ENCODE measurements at regions not wholly inside any gene's neighbourhood (a gene's known extent, or its start where the extent isn't known, plus 50 kb on each side); places are given as distances from the start of the nearest gene placed in this dataset.

DNA sequence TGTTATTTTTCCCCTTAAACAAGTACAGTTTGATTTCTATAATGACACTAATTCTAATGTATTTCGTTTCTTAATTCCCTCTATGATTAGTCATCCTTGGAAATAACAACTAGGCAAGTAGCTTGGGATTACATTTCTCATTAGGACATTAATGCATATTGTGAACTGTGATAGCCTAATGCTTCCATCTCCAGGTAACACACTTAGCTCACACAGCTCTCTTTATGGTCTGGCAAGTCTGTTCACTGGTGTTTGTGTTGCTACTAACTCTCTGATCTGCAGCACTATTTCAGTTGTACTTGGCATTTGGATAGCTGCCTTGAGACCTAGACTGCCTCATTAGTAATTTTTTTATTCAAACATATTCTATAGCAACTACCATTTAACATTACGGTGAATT is 853.2 kb downstream of the SORCS3 start:
- TF ChIP-seq POLR2A (IDR thresholded peaks at IDR 0.05) (no peak), EP300 (IDR thresholded peaks at IDR 0.05; ENCODE audit: low read depth) (no peak)
